Smooth muscle cell (in vitro differentiated cells): ENCODE measurements at regions not wholly inside any gene's neighbourhood (a gene's known extent, or its start where the extent isn't known, plus 50 kb on each side); places are given as distances from the start of the nearest gene placed in this dataset.

Experiments used
- DNase-seq: peaks from one replicate; lab custom pipeline; 2025; ENCODE audit not compliant: unreplicated experiment; lab: John Stamatoyannopoulos, UW
- H2AFZ ChIP-seq: fragments of 200-600 bp; sonication (generic); 2 replicates; pipeline ENCODE4 v1.6.0; 2016; ENCODE audit warnings: antibody characterized with exemption, low read depth, mild to moderate bottlenecking
- H3F3A ChIP-seq: fragments of 200-600 bp; sonication (generic); 2 replicates; pipeline ENCODE4 v1.6.0; 2017; ENCODE audit warnings: antibody characterized with exemption, low read depth
- H3K27ac ChIP-seq: fragments of 200-600 bp; sonication (generic); 2 replicates; pipeline ENCODE4 v1.5.1; 2016; ENCODE audit warnings: low read depth, mild to moderate bottlenecking
- H3K27me3 ChIP-seq: fragments of 200-600 bp; sonication (generic); 2 replicates; pipeline ENCODE4 v1.6.1; 2016; ENCODE audit warnings: low read depth, mild to moderate bottlenecking
- H3K36me3 ChIP-seq: fragments of 200-600 bp; sonication (generic); 2 replicates; pipeline ENCODE4 v1.5.1; 2016; ENCODE audit warnings: low read depth
- H3K4me1 ChIP-seq: fragments of 200-600 bp; sonication (generic); 2 replicates; pipeline ENCODE4 v1.5.1; 2016; ENCODE audit warnings: low read depth
- H3K4me2 ChIP-seq: fragments of 200-600 bp; sonication (generic); 2 replicates; pipeline ENCODE4 v1.6.0; 2016; ENCODE audit warnings: mild to moderate bottlenecking
- H3K4me3 ChIP-seq: fragments of 200-600 bp; sonication (generic); 2 replicates; pipeline ENCODE4 v1.5.1; 2016; ENCODE audit warnings: mild to moderate bottlenecking
- H3K79me2 ChIP-seq: fragments of 200-600 bp; sonication (generic); 2 replicates; pipeline ENCODE4 v1.6.0; 2016; ENCODE audit warnings: low read depth, mild to moderate bottlenecking
- H3K9ac ChIP-seq: fragments of 200-600 bp; sonication (generic); 2 replicates; pipeline ENCODE4 v1.6.0; 2016; ENCODE audit warnings: low read depth
- H3K9me3 ChIP-seq: fragments of 200-600 bp; sonication (generic); replicated peaks from 2 replicates; pipeline ENCODE4 v1.5.1; 2016; ENCODE audit warnings: low read depth
- H4K20me1 ChIP-seq: fragments of 200-600 bp; sonication (generic); 2 replicates; pipeline ENCODE4 v1.6.0; 2016; ENCODE audit warnings: low read depth
- CTCF ChIP-seq: fragments of 200-600 bp; sonication (generic); IDR thresholded peaks from 2 replicates; pipeline ENCODE4 v1.5.1; 2017; ENCODE audit warnings: borderline replicate concordance, mild to moderate bottlenecking, antibody characterized with exemption; ENCODE audit not compliant: insufficient read depth, poor library complexity, severe bottlenecking
- WGBS: methylation state at CpG from one replicate; pipeline ENCODE4 v1.1.7; 2016; ENCODE audit warnings: low lambda C conversion rate; 5-methylcytosine and 5-hydroxymethylcytosine counted together

- TF ChIP-seq CTCF, result no peak
- Histone ChIP-seq H3K79me2 (no peaks in the 10 kb centered on the region), H3K27ac (no peak overlapping the region)
Measured at GRCh38 chr10:129104266-129105045, 362.6 kb upstream of the MGMT start.

GRCh38 chr10:129105266-129105665, 361.8 kb upstream of the MGMT start:
- no peaks in the 10 kb centered on the region for H3K9me3 ChIP-seq
- H3K27ac ChIP-seq, result peak overlapping the region; percentile 31
- no peaks in the 10 kb centered on the region for H4K20me1 ChIP-seq
- no peak overlapping the region for H2AFZ ChIP-seq
- H3K4me1 ChIP-seq, result no peaks in the 10 kb centered on the region
- H3K79me2 ChIP-seq, result no peaks in the 10 kb centered on the region
- no peaks in the 10 kb centered on the region for H3F3A ChIP-seq
- H3K27me3 ChIP-seq, result no peaks in the 10 kb centered on the region
- no peak for TF ChIP-seq CTCF
- no peak overlapping the region for H3K9ac ChIP-seq
- peak overlapping the region; percentile 12 for H3K4me2 ChIP-seq
- H3K4me3 ChIP-seq, result no peak overlapping the region
- H3K36me3 ChIP-seq, result no peaks in the 10 kb centered on the region
- no peak for DNase-seq
- WGBS, result 37% methylated on average over 2 of the region's 2 CpGs

More at GRCh38 chr10:129104266-129105045, 362.6 kb upstream of the MGMT start:
- H3K9ac ChIP-seq, result no peak overlapping the region
- H3K9me3 ChIP-seq, result no peaks in the 10 kb centered on the region
- H3K36me3 ChIP-seq, result no peaks in the 10 kb centered on the region
- no peaks in the 10 kb centered on the region for H4K20me1 ChIP-seq
- H2AFZ ChIP-seq, result no peak overlapping the region
- H3K4me2 ChIP-seq, result peak overlapping the region; percentile 12
- no peaks in the 10 kb centered on the region for H3K4me1 ChIP-seq
- 80% methylated on average over 9 of the region's 9 CpGs for whole genome bisulfite sequencing
- no peak overlapping the region for H3K4me3 ChIP-seq
- no peak for DNase-seq
- H3F3A ChIP-seq, result no peaks in the 10 kb centered on the region
- H3K27me3 ChIP-seq, result no peaks in the 10 kb centered on the region

- Histone ChIP-seq H3K9ac (no peak overlapping the region), H3K27ac (no peak overlapping the region), H4K20me1 (no peaks in the 10 kb centered on the region), H3K79me2 (no peaks in the 10 kb centered on the region), H3K36me3 (no peaks in the 10 kb centered on the region), H3K4me2 (no peak overlapping the region), H3K9me3 (no peaks in the 10 kb centered on the region), H2AFZ (no peak overlapping the region), H3K27me3 (no peaks in the 10 kb centered on the region), H3K4me1 (no peaks in the 10 kb centered on the region), H3F3A (no peaks in the 10 kb centered on the region), H3K4me3 (no peak overlapping the region)
- 95% methylated on average over 4 of the region's 4 CpGs for WGBS
- no peak for DNase-seq
- no peak for TF ChIP-seq CTCF
Measured at GRCh38 chr10:129106314-129106713, 360.7 kb upstream of the MGMT start.

GRCh38 chr10:129107525-129107924, 359.5 kb upstream of the MGMT start:
- 76% methylated on average over 3 of the region's 3 CpGs for WGBS
- Histone ChIP-seq H3K4me3 (no peak overlapping the region), H3K9ac (no peak overlapping the region), H4K20me1 (no peaks in the 10 kb centered on the region), H3F3A (no peaks in the 10 kb centered on the region), H3K79me2 (no peaks in the 10 kb centered on the region), H3K9me3 (no peaks in the 10 kb centered on the region), H3K4me2 (no peak overlapping the region), H3K36me3 (no peaks in the 10 kb centered on the region), H2AFZ (no peak overlapping the region), H3K27ac (no peak overlapping the region), H3K27me3 (no peaks in the 10 kb centered on the region), H3K4me1 (no peaks in the 10 kb centered on the region)
- DNase-seq, result no peak
- no peak for TF ChIP-seq CTCF
